ENCODE measurements at regions not wholly inside any gene's neighbourhood (a gene's known extent, or its start where the extent isn't known, plus 50 kb on each side); places are given as distances from the start of the nearest gene placed in this dataset.
"Not testable (repeated sequence)": the region's sequence is repeated elsewhere in the genome, so short reads cannot be mapped to it uniquely, and the experiment has no call there.

DNA sequence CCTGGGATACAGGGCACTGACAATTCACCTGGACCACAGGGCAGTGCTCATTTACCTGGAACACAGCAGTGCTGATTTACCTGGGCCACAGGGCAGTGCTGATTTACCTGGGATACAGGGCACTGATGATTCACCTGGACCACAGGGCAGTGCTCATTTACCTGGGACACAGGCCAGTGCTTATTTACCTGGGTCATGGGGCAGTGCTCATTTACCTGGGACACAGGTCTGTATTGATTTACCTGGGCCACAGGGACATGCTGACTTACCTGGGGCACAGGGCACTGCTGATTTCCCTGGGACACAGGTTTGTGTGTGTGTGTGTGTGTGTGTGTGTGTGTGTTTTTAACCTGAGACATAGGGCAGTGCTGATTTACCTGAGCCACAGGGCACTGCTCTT, 261.7 kb downstream of the MATN1 start:
- H3K27me3 ChIP-seq = no peaks in the 10 kb centered on the region
- DNase-seq (ENCODE audit: low spot score in 2 of 2) = no peak
- TF ChIP-seq EP300 (IDR thresholded peaks at IDR 0.05) (no peak), POLR2A (IDR thresholded peaks at IDR 0.05) (no peak), CTCF (IDR thresholded peaks at IDR 0.05) (no peak)

DNA sequence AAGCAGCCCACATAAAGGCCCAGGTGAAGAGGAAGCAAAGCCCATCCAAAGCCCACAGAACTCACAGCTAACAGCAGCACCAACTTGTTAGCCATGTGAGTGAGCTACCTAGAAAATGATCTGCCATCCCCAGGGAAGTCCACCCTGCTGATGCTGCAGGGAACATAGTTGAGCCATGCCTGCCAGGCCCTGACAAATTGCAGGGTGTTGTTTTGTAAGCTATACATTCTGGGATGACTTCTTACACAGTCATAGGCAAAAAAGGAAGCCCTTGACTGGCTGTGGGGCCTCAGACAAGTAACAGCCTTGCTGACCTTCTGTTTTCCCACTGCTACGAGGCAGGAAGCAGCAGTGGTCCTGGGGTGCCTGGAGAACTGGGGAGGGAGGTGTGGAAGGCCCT, 262.7 kb downstream of the MATN1 start:
- no peak overlapping the region for H3K4me3 ChIP-seq
- no peaks in the 10 kb centered on the region for H3K36me3 ChIP-seq
- peaks cover 0 to 21% (median 0%) of the 10 kb centered on the region in 4 donors for H3K9me3 ChIP-seq
- no peak for DNase-seq (ENCODE audit: low spot score in 2 of 2)
- 20 to 38% methylated on average over 1 of the region's 1 CpG for WGBS, 2 donors
- H3K27ac ChIP-seq = no peak overlapping the region
- TF ChIP-seq POLR2A (IDR thresholded peaks at IDR 0.05) (no peak), EP300 (IDR thresholded peaks at IDR 0.05) (no peak), CTCF (IDR thresholded peaks at IDR 0.05) (no peak)
- H3K27me3 ChIP-seq = no peaks in the 10 kb centered on the region
- no peaks in the 10 kb centered on the region for H3K4me1 ChIP-seq

More for the DNA sequence above, 261.7 kb downstream of the MATN1 start:
- H3K4me3 ChIP-seq = no peak overlapping the region
- H3K9me3 ChIP-seq = peaks cover 0 to 21% (median 0%) of the 10 kb centered on the region in 4 donors
- no peaks in the 10 kb centered on the region for H3K4me1 ChIP-seq
- H3K27ac ChIP-seq = no peak overlapping the region
- no peaks in the 10 kb centered on the region for H3K36me3 ChIP-seq

DNA sequence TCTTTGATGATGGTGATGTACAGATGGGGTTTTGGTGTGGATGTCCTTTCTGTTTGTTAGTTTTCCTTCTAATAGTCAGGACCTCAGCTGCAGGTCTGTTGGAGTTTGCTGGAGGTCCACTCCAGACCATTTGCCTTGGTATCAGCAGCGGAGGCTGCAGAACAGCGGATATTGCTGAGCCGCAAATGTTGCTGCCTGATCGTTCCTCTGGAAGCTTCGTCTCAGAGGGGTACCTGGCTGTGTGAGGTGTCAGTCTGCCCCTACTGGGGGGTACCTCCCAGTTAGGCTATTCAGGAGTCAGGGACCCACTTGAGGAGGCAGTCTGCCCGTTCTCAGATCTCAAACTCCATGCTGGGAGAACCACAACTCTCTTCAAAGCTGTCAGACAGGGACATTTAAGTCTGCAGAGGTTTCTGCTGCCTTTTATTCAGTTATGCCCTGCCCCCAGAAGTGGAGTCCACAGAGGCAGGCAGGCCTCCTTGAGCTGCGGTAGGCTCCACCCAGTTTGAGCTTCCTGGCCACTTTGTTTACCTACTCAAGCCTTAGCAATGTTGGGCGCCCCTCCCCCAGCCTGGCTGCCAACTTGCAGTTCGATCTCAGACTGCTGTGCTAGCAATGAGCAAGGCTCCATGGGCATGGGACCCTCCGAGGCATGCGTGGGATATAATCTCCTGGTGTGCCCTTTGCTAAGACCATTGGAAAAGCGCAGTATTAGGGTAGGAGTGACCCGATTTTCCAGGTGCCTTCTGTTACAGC, 264.5 kb downstream of the MATN1 start:
- not testable (repeated sequence) for H3K4me1 ChIP-seq; DNase-seq (ENCODE audit: low spot score in 2 of 2); H3K36me3 ChIP-seq; H3K27me3 ChIP-seq; H3K27ac ChIP-seq; H3K4me3 ChIP-seq
- H3K9me3 ChIP-seq = peaks cover 0 to 21% (median 0%) of the 10 kb centered on the region in 4 donors
- 81 to 85% methylated on average over 13 of the region's 13 CpGs for WGBS, 2 donors

DNA sequence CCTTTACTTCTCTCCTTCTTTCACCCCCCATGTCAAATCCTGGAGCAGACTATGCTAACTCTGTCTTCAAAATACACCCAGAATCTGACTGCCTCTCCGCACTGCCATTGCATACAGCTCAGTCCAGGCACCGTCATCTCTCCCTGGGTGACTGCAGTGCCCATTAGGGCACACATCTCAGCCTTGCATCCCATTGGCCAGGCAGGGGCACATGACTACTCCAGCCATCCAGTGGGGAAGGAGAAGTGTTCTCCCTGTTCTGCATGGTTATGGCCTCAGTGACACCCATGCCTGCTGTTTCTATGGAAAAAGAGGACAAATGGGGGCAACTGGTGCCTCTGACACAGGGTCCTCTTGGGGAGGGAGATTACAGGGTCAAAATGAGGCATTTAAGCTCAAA, 270.5 kb downstream of the MATN1 start:
- Histone ChIP-seq H3K4me3 (no peak overlapping the region), H3K4me1 (no peaks in the 10 kb centered on the region), H3K27ac (no peak overlapping the region), H3K36me3 (no peaks in the 10 kb centered on the region), H3K27me3 (no peaks in the 10 kb centered on the region), H3K9me3 (no peaks in the 10 kb centered on the region)
- no peak for DNase-seq (ENCODE audit: low spot score in 2 of 2)
- WGBS, 2 donors = 88 to 90% methylated on average over 2 of the region's 2 CpGs
- no peak for TF ChIP-seq EP300 (IDR thresholded peaks at IDR 0.05)
- no peak for TF ChIP-seq POLR2A (IDR thresholded peaks at IDR 0.05)
- no peak for TF ChIP-seq CTCF (IDR thresholded peaks at IDR 0.05)

- no peak for TF ChIP-seq POLR2A (IDR thresholded peaks at IDR 0.05)
- TF ChIP-seq CTCF (IDR thresholded peaks at IDR 0.05) = no peak
- TF ChIP-seq EP300 (IDR thresholded peaks at IDR 0.05) = no peak
- Histone ChIP-seq H3K9me3 (no peaks in the 10 kb centered on the region), H3K36me3 (no peaks in the 10 kb centered on the region), H3K27ac (no peak overlapping the region), H3K4me1 (no peaks in the 10 kb centered on the region), H3K4me3 (no peak overlapping the region), H3K27me3 (no peaks in the 10 kb centered on the region)
- 80 to 84% methylated on average over 2 of the region's 2 CpGs for WGBS, 2 donors
- DNase-seq (ENCODE audit: low spot score in 2 of 2) = no peak
Measured at GRCh38 chr1:30452170-30452569, 271.2 kb downstream of the MATN1 start.
